GM23338 (cell line): ENCODE measurements at regions not wholly inside any gene's neighbourhood (a gene's known extent, or its start where the extent isn't known, plus 50 kb on each side); places are given as distances from the start of the nearest gene placed in this dataset.

ENCODE experiments used
- ATAC-seq: fragments of 200-7000 bp; cut with Tn5 transposase; 3 replicates; pipeline ENCODE4 v1.9.1; 2020
- DNase-seq: peaks from one replicate; pipeline ENCODE4 v3.0.0-alpha.2; 2015; ENCODE audit warnings: low spot score
- H2AFZ ChIP-seq: fragments of 200-600 bp; sonication (generic); 2 replicates; pipeline ENCODE4 v1.8.0; 2016; ENCODE audit warnings: antibody characterized with exemption, mild to moderate bottlenecking, moderate library complexity
- H3F3A ChIP-seq: fragments of 200-600 bp; sonication (generic); replicated peaks from 2 replicates; pipeline ENCODE4 v1.8.0; 2017; ENCODE audit warnings: antibody characterized with exemption, mixed run types, low read depth
- H3K27ac ChIP-seq: fragments of 200-600 bp; sonication (generic); 2 replicates; pipeline ENCODE4 v1.6.1; 2016; ENCODE audit warnings: low read depth
- H3K27me3 ChIP-seq: fragments of 200-600 bp; sonication (generic); 2 replicates; pipeline ENCODE4 v1.8.0; 2016; ENCODE audit warnings: mild to moderate bottlenecking, mixed run types, moderate library complexity; ENCODE audit not compliant: insufficient read depth
- H3K36me3 ChIP-seq: fragments of 200-600 bp; sonication (generic); 2 replicates; pipeline ENCODE4 v1.8.0; 2016; ENCODE audit warnings: mild to moderate bottlenecking; ENCODE audit not compliant: insufficient read depth
- H3K4me1 ChIP-seq: fragments of 200-600 bp; sonication (generic); 2 replicates; pipeline ENCODE4 v1.8.0; 2016; ENCODE audit warnings: mild to moderate bottlenecking, moderate library complexity; ENCODE audit not compliant: insufficient read depth
- H3K4me2 ChIP-seq: fragments of 200-600 bp; sonication (generic); 2 replicates; pipeline ENCODE4 v1.7.1; 2017; ENCODE audit warnings: mixed run types
- H3K4me3 ChIP-seq: fragments of 200-600 bp; sonication (generic); 2 replicates; pipeline ENCODE4 v1.6.1; 2016; ENCODE audit warnings: mixed run types
- H3K79me2 ChIP-seq: fragments of 200-600 bp; sonication (generic); replicated peaks from 2 replicates; pipeline ENCODE4 v1.8.0; 2017; ENCODE audit warnings: mild to moderate bottlenecking; ENCODE audit not compliant: insufficient read depth
- H3K9me2 ChIP-seq: fragments of 200-600 bp; sonication (generic); 2 replicates; pipeline ENCODE4 v1.8.0; 2017; ENCODE audit not compliant: insufficient read depth
- H4K20me1 ChIP-seq: fragments of 200-600 bp; sonication (generic); replicated peaks from 2 replicates; pipeline ENCODE4 v1.8.0; 2017; ENCODE audit warnings: mild to moderate bottlenecking; ENCODE audit not compliant: insufficient read depth
- H3K27ac Mint-ChIP-seq: 2 replicates; pipeline ENCODE4 v1.8.0; 2020; ENCODE audit warnings: inconsistent platforms, mild to moderate bottlenecking, moderate library complexity, mixed read lengths
- H3K27me3 Mint-ChIP-seq: 3 replicates; pipeline ENCODE4 v1.8.0; 2022; ENCODE audit warnings: low read depth, mild to moderate bottlenecking, moderate library complexity, mixed read lengths, inconsistent platforms; ENCODE audit not compliant: insufficient read depth, poor library complexity
- H3K36me3 Mint-ChIP-seq: 3 replicates; pipeline ENCODE4 v1.8.0; 2021; ENCODE audit warnings: low read depth, mild to moderate bottlenecking, inconsistent platforms, moderate library complexity, mixed read lengths
- H3K4me1 Mint-ChIP-seq: 3 replicates; pipeline ENCODE4 v1.8.0; 2020; ENCODE audit warnings: mild to moderate bottlenecking, inconsistent platforms, mixed read lengths
- H3K4me3 Mint-ChIP-seq: 3 replicates; pipeline ENCODE4 v1.8.0; 2021; ENCODE audit warnings: moderate library complexity, mild to moderate bottlenecking, inconsistent platforms, mixed read lengths
- H3K9me3 Mint-ChIP-seq: 3 replicates; pipeline ENCODE4 v1.8.0; 2020; ENCODE audit warnings: moderate library complexity, mild to moderate bottlenecking, inconsistent platforms, mixed read lengths
- EZH2 ChIP-seq: fragments of 200-600 bp; sonication (generic); IDR thresholded peaks from one replicate; pipeline ENCODE4 v1.8.0; 2017; ENCODE audit warnings: antibody characterized with exemption, mild to moderate bottlenecking, low read depth; ENCODE audit not compliant: unreplicated experiment
- POLR2AphosphoS5 ChIP-seq: IDR thresholded peaks from 2 replicates; pipeline ENCODE4 v1.6.1; 2016; ENCODE audit warnings: antibody characterized with exemption, low read depth
- STAT1 ChIP-seq: IDR thresholded peaks from one replicate; pipeline ENCODE4 v1.6.1; 2016; ENCODE audit warnings: antibody characterized with exemption; ENCODE audit not compliant: unreplicated experiment
- ZNF114 ChIP-seq: fragments of 250-450 bp; sonication (Bioruptor Pico); IDR thresholded peaks from 2 replicates; pipeline ENCODE4 v1.5.0; 2020; ENCODE audit warnings: mild to moderate bottlenecking, moderate library complexity
- TF ChIP-seq, protein P1 (sequence below): fragments of 250-450 bp; sonication (Bioruptor Pico); IDR thresholded peaks from 2 replicates; pipeline ENCODE4 v1.5.0; 2020; ENCODE audit warnings: mild to moderate bottlenecking, moderate library complexity
- TF ChIP-seq, protein P2 (sequence below): IDR thresholded peaks from 2 replicates; pipeline ENCODE4 v1.6.1; 2016; ENCODE audit warnings: antibody characterized with exemption

- TF ChIP-seq, protein P1, sequence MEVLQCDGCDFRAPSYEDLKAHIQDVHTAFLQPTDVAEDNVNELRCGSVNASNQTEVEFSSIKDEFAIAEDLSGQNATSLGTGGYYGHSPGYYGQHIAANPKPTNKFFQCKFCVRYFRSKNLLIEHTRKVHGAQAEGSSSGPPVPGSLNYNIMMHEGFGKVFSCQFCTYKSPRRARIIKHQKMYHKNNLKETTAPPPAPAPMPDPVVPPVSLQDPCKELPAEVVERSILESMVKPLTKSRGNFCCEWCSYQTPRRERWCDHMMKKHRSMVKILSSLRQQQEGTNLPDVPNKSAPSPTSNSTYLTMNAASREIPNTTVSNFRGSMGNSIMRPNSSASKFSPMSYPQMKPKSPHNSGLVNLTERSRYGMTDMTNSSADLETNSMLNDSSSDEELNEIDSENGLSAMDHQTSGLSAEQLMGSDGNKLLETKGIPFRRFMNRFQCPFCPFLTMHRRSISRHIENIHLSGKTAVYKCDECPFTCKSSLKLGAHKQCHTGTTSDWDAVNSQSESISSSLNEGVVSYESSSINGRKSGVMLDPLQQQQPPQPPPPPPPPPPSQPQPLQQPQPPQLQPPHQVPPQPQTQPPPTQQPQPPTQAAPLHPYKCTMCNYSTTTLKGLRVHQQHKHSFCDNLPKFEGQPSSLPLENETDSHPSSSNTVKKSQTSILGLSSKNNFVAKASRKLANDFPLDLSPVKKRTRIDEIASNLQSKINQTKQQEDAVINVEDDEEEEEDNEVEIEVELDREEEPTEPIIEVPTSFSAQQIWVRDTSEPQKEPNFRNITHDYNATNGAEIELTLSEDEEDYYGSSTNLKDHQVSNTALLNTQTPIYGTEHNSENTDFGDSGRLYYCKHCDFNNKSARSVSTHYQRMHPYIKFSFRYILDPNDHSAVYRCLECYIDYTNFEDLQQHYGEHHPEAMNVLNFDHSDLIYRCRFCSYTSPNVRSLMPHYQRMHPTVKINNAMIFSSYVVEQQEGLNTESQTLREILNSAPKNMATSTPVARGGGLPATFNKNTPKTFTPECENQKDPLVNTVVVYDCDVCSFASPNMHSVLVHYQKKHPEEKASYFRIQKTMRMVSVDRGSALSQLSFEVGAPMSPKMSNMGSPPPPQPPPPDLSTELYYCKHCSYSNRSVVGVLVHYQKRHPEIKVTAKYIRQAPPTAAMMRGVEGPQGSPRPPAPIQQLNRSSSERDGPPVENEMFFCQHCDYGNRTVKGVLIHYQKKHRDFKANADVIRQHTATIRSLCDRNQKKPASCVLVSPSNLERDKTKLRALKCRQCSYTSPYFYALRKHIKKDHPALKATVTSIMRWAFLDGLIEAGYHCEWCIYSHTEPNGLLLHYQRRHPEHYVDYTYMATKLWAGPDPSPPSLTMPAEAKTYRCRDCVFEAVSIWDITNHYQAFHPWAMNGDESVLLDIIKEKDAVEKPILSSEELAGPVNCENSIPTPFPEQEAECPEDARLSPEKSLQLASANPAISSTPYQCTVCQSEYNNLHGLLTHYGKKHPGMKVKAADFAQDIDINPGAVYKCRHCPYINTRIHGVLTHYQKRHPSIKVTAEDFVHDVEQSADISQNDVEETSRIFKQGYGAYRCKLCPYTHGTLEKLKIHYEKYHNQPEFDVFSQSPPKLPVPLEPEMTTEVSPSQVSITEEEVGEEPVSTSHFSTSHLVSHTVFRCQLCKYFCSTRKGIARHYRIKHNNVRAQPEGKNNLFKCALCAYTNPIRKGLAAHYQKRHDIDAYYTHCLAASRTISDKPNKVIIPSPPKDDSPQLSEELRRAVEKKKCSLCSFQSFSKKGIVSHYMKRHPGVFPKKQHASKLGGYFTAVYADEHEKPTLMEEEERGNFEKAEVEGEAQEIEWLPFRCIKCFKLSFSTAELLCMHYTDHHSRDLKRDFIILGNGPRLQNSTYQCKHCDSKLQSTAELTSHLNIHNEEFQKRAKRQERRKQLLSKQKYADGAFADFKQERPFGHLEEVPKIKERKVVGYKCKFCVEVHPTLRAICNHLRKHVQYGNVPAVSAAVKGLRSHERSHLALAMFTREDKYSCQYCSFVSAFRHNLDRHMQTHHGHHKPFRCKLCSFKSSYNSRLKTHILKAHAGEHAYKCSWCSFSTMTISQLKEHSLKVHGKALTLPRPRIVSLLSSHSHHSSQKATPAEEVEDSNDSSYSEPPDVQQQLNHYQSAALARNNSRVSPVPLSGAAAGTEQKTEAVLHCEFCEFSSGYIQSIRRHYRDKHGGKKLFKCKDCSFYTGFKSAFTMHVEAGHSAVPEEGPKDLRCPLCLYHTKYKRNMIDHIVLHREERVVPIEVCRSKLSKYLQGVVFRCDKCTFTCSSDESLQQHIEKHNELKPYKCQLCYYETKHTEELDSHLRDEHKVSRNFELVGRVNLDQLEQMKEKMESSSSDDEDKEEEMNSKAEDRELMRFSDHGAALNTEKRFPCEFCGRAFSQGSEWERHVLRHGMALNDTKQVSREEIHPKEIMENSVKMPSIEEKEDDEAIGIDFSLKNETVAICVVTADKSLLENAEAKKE (CRISPR knock-in tag): no peak
Observed at GRCh38 chr3:153753035-153753434, 368.2 kb upstream of the ARHGEF26 start (continued).

DNA sequence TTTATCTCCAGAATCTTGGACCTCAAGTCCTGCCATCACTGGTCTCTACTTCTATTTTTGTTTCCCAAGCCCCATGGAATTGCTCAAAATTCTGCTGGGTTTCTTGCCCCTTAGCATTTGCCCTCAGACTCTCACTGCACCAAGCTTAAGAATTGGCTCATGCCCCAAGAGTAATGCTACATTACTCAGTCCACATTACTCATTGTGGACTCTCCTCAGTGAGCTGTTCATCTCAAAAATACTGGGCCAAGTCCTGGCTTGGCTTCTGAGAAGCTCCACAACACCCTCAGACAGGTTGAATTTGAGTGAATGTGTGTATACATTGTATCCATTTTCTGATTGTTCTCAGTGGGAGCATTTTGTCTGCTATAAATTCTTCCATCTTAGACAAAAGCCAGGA lies 364.4 kb upstream of the ARHGEF26 start:
- Mint-ChIP-seq H3K27me3 (no peaks in the 10 kb centered on the region), H3K27ac (no peak overlapping the region), H3K4me1 (peaks cover 3% of the 10 kb centered on the region; the same call in 1 of the 3 replicates), H3K4me3 (no peak overlapping the region), H3K36me3 (no peaks in the 10 kb centered on the region; the same call in 2 of the 3 replicates), H3K9me3 (no peaks in the 10 kb centered on the region)
- Histone ChIP-seq H3K27ac (no peak overlapping the region), H2AFZ (peak overlapping the region; percentile 49; the same call in 1 of the 2 replicates), H4K20me1 (no peaks in the 10 kb centered on the region), H3K4me3 (no peak overlapping the region), H3K79me2 (no peaks in the 10 kb centered on the region), H3K36me3 (no peaks in the 10 kb centered on the region), H3K27me3 (no peaks in the 10 kb centered on the region), H3K9me2 (peaks cover 3% of the 10 kb centered on the region; the same call in 1 of the 2 replicates), H3F3A (no peaks in the 10 kb centered on the region), H3K4me1 (peaks cover 9% of the 10 kb centered on the region; the same call in 1 of the 2 replicates), H3K4me2 (no peak overlapping the region)
- DNase-seq: no peak
- no peak for ATAC-seq
- TF ChIP-seq POLR2AphosphoS5 (no peak), STAT1 (no peak), EZH2 (no peak), ZNF114 (CRISPR knock-in tag) (no peak)
- TF ChIP-seq, protein P2, sequence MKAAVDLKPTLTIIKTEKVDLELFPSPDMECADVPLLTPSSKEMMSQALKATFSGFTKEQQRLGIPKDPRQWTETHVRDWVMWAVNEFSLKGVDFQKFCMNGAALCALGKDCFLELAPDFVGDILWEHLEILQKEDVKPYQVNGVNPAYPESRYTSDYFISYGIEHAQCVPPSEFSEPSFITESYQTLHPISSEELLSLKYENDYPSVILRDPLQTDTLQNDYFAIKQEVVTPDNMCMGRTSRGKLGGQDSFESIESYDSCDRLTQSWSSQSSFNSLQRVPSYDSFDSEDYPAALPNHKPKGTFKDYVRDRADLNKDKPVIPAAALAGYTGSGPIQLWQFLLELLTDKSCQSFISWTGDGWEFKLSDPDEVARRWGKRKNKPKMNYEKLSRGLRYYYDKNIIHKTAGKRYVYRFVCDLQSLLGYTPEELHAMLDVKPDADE: no peak
- TF ChIP-seq, protein P1 (CRISPR knock-in tag): no peak
